Renal cortex interstitium (tissue), 11 donors: ENCODE measurements at regions not wholly inside any gene's neighbourhood (a gene's known extent, or its start where the extent isn't known, plus 50 kb on each side); places are given as distances from the start of the nearest gene placed in this dataset.

Experiments used
- DNase-seq, 11 donors: peaks; one replicate each; pipeline ENCODE4 v3.0.0-alpha.2; 2013; ENCODE audit warnings: low read depth in 9 of 11, low spot score in 4 of 11; ENCODE audit errors: extremely low read depth in 1 of 11

DNA sequence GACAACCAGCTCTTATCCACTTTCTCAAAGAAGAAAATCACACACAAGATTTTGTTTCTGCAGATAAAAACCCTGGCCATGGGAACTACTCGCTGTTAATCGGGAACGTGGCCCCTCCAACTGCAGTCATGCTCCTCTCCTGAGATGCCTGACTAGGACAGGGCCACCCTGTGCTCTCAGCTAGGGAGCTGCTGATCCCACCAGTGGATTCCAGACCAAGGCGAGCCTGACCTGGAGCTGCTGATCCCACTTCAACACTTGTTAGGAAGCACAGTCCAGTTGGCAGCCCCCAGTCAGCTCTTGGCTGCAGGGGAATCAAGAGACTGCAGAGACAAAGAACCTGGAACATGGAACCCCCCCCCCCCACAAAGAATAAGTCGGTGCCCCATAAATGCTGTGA, 474.3 kb upstream of the MGMT start:
- DNase-seq: no peak

DNA sequence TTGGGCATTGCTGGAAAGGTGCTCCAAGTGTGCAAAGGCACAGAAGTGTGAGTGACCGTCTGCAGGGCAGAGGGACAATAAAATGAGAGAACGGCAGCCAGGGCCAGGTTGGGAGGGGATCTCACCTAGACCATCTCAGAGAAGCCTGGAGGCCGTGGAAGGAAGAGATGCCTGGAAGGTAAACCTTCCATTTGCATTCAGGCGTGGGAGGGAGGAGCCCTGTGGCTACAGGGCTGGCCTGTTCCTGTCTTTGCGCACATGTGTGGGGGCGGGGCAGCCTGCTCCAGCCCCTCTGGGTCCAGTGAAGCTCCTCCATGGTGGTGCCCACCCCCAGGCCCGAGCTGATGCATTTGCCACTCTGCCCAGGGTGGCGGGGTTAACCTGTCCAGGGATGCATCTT, 473.6 kb upstream of the MGMT start:
- no peak for DNase-seq

- no peak for DNase-seq
Measured at GRCh38 chr10:128993911-128994538, 473.0 kb upstream of the MGMT start.

DNA sequence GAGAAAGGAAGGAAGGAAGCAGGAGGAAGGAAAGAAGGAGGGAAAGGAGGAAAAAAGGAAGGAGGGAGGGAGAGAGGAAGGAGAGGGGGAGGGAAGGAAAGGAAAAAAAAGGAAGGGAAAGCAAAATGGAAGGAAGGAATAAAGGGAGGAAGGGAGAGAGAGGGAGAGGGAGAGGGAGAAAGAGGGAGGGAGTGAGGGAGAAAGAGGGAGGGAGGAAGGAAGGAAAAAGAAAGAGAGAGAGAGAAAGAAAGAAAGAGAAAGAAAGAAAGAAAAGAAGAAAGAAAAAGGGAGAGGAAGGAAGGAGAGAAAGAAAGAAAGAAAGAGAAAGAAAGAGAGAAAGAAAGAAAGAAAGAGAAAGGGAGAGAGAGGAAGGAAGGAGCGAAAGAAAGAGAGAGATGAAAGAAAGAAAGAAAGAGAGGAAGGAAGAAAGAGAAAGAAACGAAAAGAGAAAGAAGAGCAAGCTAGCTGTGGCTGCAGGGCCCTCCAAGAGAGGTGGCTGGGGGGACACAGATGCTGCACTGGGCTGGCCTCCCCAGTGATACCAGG, 472.4 kb upstream of the MGMT start:
- DNase-seq: no peak

DNA sequence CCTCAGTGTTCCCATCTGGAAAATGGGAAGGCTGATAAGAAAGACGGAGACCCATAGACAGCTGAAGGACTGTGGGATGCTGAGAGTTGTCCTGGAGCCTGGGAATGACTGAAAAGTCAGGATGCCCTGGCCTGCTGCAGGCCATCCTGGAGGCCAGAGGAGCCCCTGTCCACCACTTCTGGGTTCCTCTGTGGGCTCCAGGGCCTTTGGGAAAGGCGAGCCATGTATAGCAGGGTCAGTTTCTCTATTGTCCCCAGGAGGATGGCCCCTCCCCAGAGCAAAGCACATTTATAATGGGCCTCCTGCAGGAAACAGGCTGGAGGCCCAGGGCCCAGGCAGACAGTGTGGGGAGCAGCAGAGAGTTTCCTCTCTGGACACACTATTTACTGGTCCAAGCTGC, 471.4 kb upstream of the MGMT start:
- DNase-seq: no peak

DNA sequence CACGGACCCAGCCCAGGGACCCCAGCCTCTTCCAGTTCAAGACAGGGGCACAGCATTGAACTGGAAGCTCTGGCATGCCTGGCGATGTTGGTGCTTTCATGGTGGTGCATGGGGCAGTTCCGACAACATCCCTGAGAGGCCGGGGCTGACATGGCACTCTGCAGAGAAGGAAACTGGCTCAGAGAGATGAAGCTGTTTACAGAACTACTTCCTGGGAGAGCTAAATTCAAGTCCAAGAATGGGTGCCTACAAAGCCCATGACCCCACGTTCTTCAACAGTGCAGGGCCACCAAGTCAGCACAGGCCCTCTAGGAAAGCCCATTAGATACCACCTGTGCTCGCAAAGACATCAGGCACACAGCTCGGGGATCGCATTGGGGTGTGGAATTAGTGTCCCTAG, 470.9 kb upstream of the MGMT start:
- no peak for DNase-seq

GRCh38 chr10:128998101-128998805, 468.8 kb upstream of the MGMT start:
- DNase-seq: no peak

DNA sequence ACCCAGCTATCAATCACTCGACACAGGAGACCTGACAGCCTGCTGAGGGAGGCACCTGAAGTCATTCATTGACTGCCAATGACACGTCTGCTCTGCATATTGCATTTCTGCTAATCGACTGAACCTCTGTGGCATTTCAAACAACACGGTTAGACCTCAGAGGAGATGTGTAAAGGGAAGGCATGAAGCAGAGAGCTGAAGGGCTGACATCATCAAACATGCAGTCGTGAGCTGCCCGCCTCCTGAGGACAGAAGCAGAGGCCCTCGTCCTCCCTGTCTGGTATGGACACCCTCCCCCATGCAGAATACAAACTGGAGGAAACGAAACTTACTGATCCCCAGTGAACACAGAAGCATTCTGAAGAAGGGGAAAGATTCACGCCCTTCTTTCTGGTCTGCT, 462.6 kb upstream of the MGMT start:
- DNase-seq: no peak

- no peak for DNase-seq
Measured at GRCh38 chr10:129005080-129005479, 462.0 kb upstream of the MGMT start.

GRCh38 chr10:129005804-129006203, 461.2 kb upstream of the MGMT start:
- no peak for DNase-seq

DNA sequence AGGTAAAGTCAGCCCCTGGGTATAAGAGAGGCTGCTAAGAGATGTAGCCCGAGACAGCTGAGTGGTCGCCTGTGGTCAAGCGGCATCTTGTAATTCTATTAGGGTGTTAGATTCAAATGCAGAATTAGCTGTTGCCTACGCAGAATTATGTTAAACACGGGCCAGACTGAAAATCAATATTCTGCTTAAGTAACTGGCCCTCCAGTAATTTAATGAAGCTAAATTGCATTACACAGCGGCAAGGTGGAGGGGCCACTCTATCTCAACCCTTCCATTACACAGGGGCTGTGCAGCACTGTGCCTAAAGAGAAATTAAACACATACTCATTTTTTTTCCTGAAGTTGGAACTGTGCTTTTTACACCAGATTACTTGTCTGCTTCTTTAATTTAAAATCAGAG, 448.5 kb upstream of the MGMT start:
- no peak for DNase-seq

DNA sequence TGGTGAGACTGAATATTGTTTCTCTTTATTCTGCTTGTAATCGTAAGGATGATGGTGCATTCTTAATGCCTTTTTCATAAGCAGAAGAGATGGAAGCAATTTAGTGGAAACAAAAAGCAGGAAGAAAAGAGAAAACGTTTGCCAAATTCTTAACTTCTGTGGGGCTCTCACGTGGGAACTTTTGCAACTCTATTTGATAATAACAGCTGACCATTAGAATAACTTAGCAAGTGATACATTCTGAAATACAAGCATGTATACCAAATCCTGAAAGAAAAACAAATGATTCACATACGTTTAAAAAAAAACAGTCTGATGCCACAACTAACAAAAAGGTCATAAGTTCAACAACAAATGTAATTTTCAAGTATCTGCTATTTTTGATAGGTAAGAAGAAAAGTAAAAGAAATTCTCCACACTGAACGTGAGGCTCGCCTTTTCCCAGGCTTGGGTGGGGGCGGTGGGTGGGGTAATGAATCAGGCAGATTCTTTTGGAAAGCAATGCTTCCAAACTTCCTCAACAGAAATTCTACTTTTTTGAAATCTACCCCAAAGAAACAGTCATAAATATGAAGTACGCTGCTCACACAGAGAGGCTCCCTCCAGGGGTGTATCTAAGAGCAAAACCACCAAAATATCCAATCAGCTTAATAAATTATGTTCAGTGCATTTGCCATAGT, 446.2 kb upstream of the MGMT start:
- no peak for DNase-seq

- DNase-seq: peak in 7 of 11 donors; percentile 45 to 81 (median 62)
Measured at GRCh38 chr10:129021594-129022304, 445.3 kb upstream of the MGMT start.

GRCh38 chr10:129023082-129023481, 444.0 kb upstream of the MGMT start:
- DNase-seq: peak in 8 of 11 donors; percentile 57 to 83 (median 78)

DNA sequence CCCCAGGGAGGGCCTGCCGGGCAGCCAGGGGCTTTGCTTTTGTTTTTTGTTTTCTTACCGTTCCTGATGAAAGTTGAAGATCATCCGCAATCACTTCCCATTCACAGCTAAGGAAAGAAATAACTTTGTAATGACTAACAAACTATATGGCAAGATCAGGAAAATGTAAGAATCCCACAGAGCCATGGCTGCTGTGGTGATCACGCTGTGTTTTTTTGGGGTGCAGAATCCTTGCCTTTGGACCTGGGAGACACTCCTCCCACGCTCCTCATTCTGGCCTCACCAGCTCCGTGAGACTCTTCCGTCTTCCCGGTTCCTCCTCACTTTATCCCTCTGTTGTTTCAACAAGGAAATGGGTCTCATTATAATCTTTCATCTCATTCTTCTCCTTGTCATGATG, 443.0 kb upstream of the MGMT start:
- DNase-seq: no peak

GRCh38 chr10:129025787-129026186, 441.3 kb upstream of the MGMT start:
- no peak for DNase-seq

- DNase-seq: no peak
Measured at GRCh38 chr10:129027906-129028305, 439.1 kb upstream of the MGMT start.

DNA sequence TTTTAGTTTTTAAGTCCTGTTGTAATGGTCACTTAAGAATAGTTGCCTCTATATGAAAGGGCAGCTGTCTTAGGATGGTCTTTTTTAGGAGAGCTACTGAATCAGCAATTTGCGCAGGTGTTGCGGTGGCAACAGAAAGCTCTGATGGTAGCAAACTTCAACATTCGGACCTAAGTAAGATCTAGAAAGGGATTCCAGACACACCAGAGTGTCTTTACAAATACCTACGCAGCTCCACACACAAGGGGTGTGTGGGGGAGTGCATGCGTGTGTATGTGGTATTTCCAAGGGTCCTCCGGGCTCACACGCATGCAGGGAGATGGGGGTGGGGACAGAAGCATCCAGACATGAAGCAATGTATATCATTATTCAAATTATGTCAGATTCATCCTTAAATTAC, 438.6 kb upstream of the MGMT start:
- DNase-seq: no peak

- no peak for DNase-seq
Measured at GRCh38 chr10:129029051-129029450, 438.0 kb upstream of the MGMT start.
